ENCODE measurements at regions not wholly inside any gene's neighbourhood (a gene's known extent, or its start where the extent isn't known, plus 50 kb on each side); places are given as distances from the start of the nearest gene placed in this dataset.

GRCh38 chr14:29355331-29355730 is 572.3 kb downstream of the PRKD1 start:
- no peak for DNase-seq
- Histone ChIP-seq H3K4me1 (no peaks in the 10 kb centered on the region), H3K9me3 (no peaks in the 10 kb centered on the region), H3K36me3 (no peaks in the 10 kb centered on the region), H3K27ac (no peak overlapping the region), H3K4me3 (no peak overlapping the region), H3K27me3 (no peaks in the 10 kb centered on the region)
- TF ChIP-seq POLR2A (IDR thresholded peaks at IDR 0.05) (no peak), CTCF (IDR thresholded peaks at IDR 0.05) (no peak), EP300 (IDR thresholded peaks at IDR 0.05) (no peak), POLR2AphosphoS5 (IDR thresholded peaks at IDR 0.05) (no peak)
- 61 to 62% methylated on average over 1 of the region's 1 CpG for WGBS, 2 donors
- intact Hi-C loops (cut with DNase I), result no loop called here

- TF ChIP-seq POLR2A (IDR thresholded peaks at IDR 0.05) (no peak), EP300 (IDR thresholded peaks at IDR 0.05) (no peak), POLR2AphosphoS5 (IDR thresholded peaks at IDR 0.05) (no peak), CTCF (IDR thresholded peaks at IDR 0.05) (no peak)
- WGBS, 2 donors, result 80 to 86% methylated on average over 1 of the region's 1 CpG
- Histone ChIP-seq H3K9me3 (no peaks in the 10 kb centered on the region), H3K4me3 (no peak overlapping the region), H3K36me3 (no peaks in the 10 kb centered on the region), H3K27ac (no peak overlapping the region), H3K27me3 (no peaks in the 10 kb centered on the region), H3K4me1 (no peaks in the 10 kb centered on the region)
- DNase-seq, result no peak
- intact Hi-C loops (cut with DNase I), result no loop called here
These were observed 571.8 kb downstream of the PRKD1 start for GRCh38 chr14:29355846-29356245.

GRCh38 chr14:29360656-29361055 is 567.0 kb downstream of the PRKD1 start:
- 70 to 77% methylated on average over 3 of the region's 3 CpGs for WGBS, 2 donors
- Histone ChIP-seq H3K4me3 (no peak overlapping the region), H3K36me3 (no peaks in the 10 kb centered on the region), H3K4me1 (no peaks in the 10 kb centered on the region), H3K27me3 (no peaks in the 10 kb centered on the region), H3K9me3 (no peaks in the 10 kb centered on the region), H3K27ac (no peak overlapping the region)
- no peak for TF ChIP-seq EP300 (IDR thresholded peaks at IDR 0.05)
- TF ChIP-seq POLR2A (IDR thresholded peaks at IDR 0.05), result no peak
- no peak for TF ChIP-seq POLR2AphosphoS5 (IDR thresholded peaks at IDR 0.05)
- no peak for TF ChIP-seq CTCF (IDR thresholded peaks at IDR 0.05)
- intact Hi-C loops (cut with DNase I), result no loop called here
- no peak for DNase-seq

GRCh38 chr14:29370024-29370423 is 557.6 kb downstream of the PRKD1 start:
- 87 to 88% methylated on average over 2 of the region's 2 CpGs for WGBS, 2 donors
- no peak overlapping the region for H3K27ac ChIP-seq
- TF ChIP-seq EP300 (IDR thresholded peaks at IDR 0.05) (no peak), POLR2AphosphoS5 (IDR thresholded peaks at IDR 0.05) (no peak), CTCF (IDR thresholded peaks at IDR 0.05) (no peak), POLR2A (IDR thresholded peaks at IDR 0.05) (no peak)

GRCh38 chr14:29376237-29376636 is 551.4 kb downstream of the PRKD1 start:
- Histone ChIP-seq H3K9me3 (no peaks in the 10 kb centered on the region), H3K4me1 (no peaks in the 10 kb centered on the region), H3K27me3 (no peaks in the 10 kb centered on the region), H3K27ac (no peak overlapping the region), H3K36me3 (no peaks in the 10 kb centered on the region), H3K4me3 (no peak overlapping the region)
- 54% methylated on average over 4 of the region's 4 CpGs for WGBS, 2 donors
- no peak for DNase-seq
- intact Hi-C loops (cut with DNase I), result no loop called here
- TF ChIP-seq EP300 (IDR thresholded peaks at IDR 0.05), result no peak

More at GRCh38 chr14:29370024-29370423, 557.6 kb downstream of the PRKD1 start:
- intact Hi-C loops (cut with DNase I), result no loop called here
- Histone ChIP-seq H3K4me3 (no peak overlapping the region), H3K9me3 (peaks cover 0 to 5% (median 0%) of the 10 kb centered on the region in 4 donors), H3K27me3 (no peaks in the 10 kb centered on the region), H3K4me1 (no peaks in the 10 kb centered on the region), H3K36me3 (no peaks in the 10 kb centered on the region)
- no peak for DNase-seq
